ENCODE measurements at regions not wholly inside any gene's neighbourhood (a gene's known extent, or its start where the extent isn't known, plus 50 kb on each side); places are given as distances from the start of the nearest gene placed in this dataset.

DNA sequence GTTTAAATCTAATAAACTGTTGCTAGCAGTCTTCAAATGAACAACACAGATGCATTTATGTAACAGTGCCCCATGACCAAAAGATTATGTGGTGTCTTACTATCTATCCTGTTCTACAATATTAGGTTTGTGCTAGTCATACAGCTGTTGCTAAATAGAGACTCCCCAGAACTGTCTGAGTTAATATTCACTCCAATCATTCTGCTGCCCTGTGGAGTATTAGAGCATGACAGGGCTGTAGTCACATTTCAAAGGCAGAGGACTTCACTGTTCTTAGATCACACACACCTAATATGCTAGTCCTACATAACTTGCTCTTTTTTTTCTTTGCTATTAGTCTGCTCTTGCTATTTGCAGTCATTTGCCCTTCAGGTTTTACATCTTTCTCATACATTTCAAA, 157.6 kb upstream of the MDGA2 start:
- Histone ChIP-seq H3K9me3 (ENCODE audit: control insufficient read depth in 4 of 4, low read length in 3 of 4) (peaks cover 0 to 3% (median 0%) of the 10 kb centered on the region in 4 donors), H3K27ac (ENCODE audit: low read depth in 1 of 2, low read length in 2 of 2) (no peak overlapping the region), H3K9ac (ENCODE audit: low read depth in 1 of 2, low read length in 2 of 2) (no peak overlapping the region), H3K27me3 (ENCODE audit: control insufficient read depth in 4 of 4, insufficient read depth in 4 of 4, low read length in 3 of 4) (no peaks in the 10 kb centered on the region), H3K36me3 (ENCODE audit: control insufficient read depth in 4 of 4, insufficient read depth in 3 of 4, low read depth in 1 of 4, low read length in 3 of 4) (no peaks in the 10 kb centered on the region), H3K4me3 (ENCODE audit: low read depth in 1 of 3, low read length in 3 of 3) (no peak overlapping the region), H3K4me1 (ENCODE audit: control insufficient read depth in 4 of 4, insufficient read depth in 4 of 4, low read length in 3 of 4) (no peaks in the 10 kb centered on the region)
- no peak for DNase-seq (ENCODE audit: low spot score)
- TF ChIP-seq, protein P1, sequence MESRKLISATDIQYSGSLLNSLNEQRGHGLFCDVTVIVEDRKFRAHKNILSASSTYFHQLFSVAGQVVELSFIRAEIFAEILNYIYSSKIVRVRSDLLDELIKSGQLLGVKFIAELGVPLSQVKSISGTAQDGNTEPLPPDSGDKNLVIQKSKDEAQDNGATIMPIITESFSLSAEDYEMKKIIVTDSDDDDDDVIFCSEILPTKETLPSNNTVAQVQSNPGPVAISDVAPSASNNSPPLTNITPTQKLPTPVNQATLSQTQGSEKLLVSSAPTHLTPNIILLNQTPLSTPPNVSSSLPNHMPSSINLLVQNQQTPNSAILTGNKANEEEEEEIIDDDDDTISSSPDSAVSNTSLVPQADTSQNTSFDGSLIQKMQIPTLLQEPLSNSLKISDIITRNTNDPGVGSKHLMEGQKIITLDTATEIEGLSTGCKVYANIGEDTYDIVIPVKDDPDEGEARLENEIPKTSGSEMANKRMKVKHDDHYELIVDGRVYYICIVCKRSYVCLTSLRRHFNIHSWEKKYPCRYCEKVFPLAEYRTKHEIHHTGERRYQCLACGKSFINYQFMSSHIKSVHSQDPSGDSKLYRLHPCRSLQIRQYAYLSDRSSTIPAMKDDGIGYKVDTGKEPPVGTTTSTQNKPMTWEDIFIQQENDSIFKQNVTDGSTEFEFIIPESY (IDR thresholded peaks at IDR 0.05), result no peak
- no peak for TF ChIP-seq FOXA1 (IDR thresholded peaks at IDR 0.05)
- no peak for TF ChIP-seq YY1 (IDR thresholded peaks at IDR 0.05)
- TF ChIP-seq EGR1 (IDR thresholded peaks at IDR 0.05; ENCODE audit: low read depth in 2 of 2), result no peak
- no peak for TF ChIP-seq FOXA2 (IDR thresholded peaks at IDR 0.05)
- TF ChIP-seq HNF4G (IDR thresholded peaks at IDR 0.05), result no peak
- TF ChIP-seq RXRA (IDR thresholded peaks at IDR 0.05), result no peak
- TF ChIP-seq, protein P2, sequence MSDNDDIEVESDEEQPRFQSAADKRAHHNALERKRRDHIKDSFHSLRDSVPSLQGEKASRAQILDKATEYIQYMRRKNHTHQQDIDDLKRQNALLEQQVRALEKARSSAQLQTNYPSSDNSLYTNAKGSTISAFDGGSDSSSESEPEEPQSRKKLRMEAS (IDR thresholded peaks at IDR 0.05), result no peak
- TF ChIP-seq, protein P3, sequence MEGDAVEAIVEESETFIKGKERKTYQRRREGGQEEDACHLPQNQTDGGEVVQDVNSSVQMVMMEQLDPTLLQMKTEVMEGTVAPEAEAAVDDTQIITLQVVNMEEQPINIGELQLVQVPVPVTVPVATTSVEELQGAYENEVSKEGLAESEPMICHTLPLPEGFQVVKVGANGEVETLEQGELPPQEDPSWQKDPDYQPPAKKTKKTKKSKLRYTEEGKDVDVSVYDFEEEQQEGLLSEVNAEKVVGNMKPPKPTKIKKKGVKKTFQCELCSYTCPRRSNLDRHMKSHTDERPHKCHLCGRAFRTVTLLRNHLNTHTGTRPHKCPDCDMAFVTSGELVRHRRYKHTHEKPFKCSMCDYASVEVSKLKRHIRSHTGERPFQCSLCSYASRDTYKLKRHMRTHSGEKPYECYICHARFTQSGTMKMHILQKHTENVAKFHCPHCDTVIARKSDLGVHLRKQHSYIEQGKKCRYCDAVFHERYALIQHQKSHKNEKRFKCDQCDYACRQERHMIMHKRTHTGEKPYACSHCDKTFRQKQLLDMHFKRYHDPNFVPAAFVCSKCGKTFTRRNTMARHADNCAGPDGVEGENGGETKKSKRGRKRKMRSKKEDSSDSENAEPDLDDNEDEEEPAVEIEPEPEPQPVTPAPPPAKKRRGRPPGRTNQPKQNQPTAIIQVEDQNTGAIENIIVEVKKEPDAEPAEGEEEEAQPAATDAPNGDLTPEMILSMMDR (IDR thresholded peaks at IDR 0.05; ENCODE audit: low read depth, low read length, missing input control), result no peak
- no peak for TF ChIP-seq GABPA (IDR thresholded peaks at IDR 0.05 in 1 of 2, conservative IDR thresholded peaks at IDR 0.05 in 1 of 2)
- TF ChIP-seq SP1 (IDR thresholded peaks at IDR 0.05), result no peak
- TF ChIP-seq JUND (IDR thresholded peaks at IDR 0.05), result no peak
- TF ChIP-seq RAD21 (IDR thresholded peaks at IDR 0.05), result no peak
- no peak for TF ChIP-seq TAF1 (conservative IDR thresholded peaks at IDR 0.05)
- TF ChIP-seq, protein P4, sequence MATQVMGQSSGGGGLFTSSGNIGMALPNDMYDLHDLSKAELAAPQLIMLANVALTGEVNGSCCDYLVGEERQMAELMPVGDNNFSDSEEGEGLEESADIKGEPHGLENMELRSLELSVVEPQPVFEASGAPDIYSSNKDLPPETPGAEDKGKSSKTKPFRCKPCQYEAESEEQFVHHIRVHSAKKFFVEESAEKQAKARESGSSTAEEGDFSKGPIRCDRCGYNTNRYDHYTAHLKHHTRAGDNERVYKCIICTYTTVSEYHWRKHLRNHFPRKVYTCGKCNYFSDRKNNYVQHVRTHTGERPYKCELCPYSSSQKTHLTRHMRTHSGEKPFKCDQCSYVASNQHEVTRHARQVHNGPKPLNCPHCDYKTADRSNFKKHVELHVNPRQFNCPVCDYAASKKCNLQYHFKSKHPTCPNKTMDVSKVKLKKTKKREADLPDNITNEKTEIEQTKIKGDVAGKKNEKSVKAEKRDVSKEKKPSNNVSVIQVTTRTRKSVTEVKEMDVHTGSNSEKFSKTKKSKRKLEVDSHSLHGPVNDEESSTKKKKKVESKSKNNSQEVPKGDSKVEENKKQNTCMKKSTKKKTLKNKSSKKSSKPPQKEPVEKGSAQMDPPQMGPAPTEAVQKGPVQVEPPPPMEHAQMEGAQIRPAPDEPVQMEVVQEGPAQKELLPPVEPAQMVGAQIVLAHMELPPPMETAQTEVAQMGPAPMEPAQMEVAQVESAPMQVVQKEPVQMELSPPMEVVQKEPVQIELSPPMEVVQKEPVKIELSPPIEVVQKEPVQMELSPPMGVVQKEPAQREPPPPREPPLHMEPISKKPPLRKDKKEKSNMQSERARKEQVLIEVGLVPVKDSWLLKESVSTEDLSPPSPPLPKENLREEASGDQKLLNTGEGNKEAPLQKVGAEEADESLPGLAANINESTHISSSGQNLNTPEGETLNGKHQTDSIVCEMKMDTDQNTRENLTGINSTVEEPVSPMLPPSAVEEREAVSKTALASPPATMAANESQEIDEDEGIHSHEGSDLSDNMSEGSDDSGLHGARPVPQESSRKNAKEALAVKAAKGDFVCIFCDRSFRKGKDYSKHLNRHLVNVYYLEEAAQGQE (IDR thresholded peaks at IDR 0.05), result no peak

DNA sequence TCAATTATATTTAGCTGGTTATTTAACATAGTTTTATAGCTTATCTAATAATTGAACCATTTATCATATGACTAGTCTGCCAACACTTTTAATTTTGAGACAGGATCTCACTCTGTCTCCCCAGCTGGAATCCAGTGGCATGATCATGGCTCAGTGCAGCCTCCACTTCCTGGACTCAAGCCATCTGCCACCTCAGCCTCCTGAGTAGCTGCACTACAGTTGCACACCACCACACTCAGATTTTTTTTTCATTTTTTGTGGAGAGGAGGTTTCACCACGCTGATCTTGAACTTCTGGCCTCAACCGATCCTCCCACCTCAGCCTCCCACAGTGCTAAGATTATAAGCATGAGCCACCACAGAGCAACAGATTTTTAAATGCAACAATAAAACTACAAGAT, 151.4 kb upstream of the MDGA2 start:
- H3K4me3 ChIP-seq (ENCODE audit: low read depth in 1 of 3, low read length in 3 of 3), result no peak overlapping the region
- no peaks in the 10 kb centered on the region for H3K27me3 ChIP-seq (ENCODE audit: control insufficient read depth in 4 of 4, insufficient read depth in 4 of 4, low read length in 3 of 4)
- H3K27ac ChIP-seq (ENCODE audit: low read depth in 1 of 2, low read length in 2 of 2), result no peak overlapping the region
- H3K36me3 ChIP-seq (ENCODE audit: control insufficient read depth in 4 of 4, insufficient read depth in 3 of 4, low read depth in 1 of 4, low read length in 3 of 4), result no peaks in the 10 kb centered on the region
- no peaks in the 10 kb centered on the region for H3K9me3 ChIP-seq (ENCODE audit: control insufficient read depth in 4 of 4, low read length in 3 of 4)
- WGBS, result 77% methylated on average over 2 of the region's 2 CpGs
- no peak for DNase-seq (ENCODE audit: low spot score)
- no peaks in the 10 kb centered on the region for H3K4me1 ChIP-seq (ENCODE audit: control insufficient read depth in 4 of 4, insufficient read depth in 4 of 4, low read length in 3 of 4)
- TF ChIP-seq, protein P4 (IDR thresholded peaks at IDR 0.05), result no peak
- TF ChIP-seq, protein P1 (IDR thresholded peaks at IDR 0.05), result no peak
- TF ChIP-seq RAD21 (IDR thresholded peaks at IDR 0.05), result no peak
- H3K9ac ChIP-seq (ENCODE audit: low read depth in 1 of 2, low read length in 2 of 2), result no peak overlapping the region
